HG03045 (cell line): ENCODE measurements at regions not wholly inside any gene's neighbourhood (a gene's known extent, or its start where the extent isn't known, plus 50 kb on each side); places are given as distances from the start of the nearest gene placed in this dataset.

ENCODE experiments used
- ATAC-seq: cut with Tn5 transposase; IDR thresholded peaks from one replicate; pipeline ENCODE4 v1.9.1; 2021; ENCODE audit warnings: mild to moderate bottlenecking, moderate library complexity; ENCODE audit not compliant: unreplicated experiment

DNA sequence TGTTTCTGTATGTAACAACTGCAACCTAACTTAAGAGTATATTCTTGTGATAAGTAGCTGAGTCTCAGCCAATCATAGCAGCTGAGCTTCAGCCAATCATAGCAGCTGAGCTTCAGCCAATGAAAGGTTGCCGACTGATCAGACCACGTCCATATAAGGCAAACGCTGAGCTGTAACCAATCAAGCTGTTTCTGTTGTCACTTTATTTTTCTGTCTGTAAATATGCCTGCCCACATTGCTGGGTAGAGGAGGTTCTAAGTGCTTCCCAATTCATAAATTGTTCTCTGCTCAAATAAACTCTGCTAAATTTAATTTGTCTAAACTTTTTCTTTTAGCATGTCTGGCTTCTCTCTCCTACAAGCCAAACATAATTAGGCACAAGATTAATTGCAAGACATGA is 231.5 kb upstream of the TCF4 start:
- no peak for ATAC-seq

GRCh38 chr18:55818284-55818683 is 230.3 kb upstream of the TCF4 start:
- ATAC-seq = no peak

GRCh38 chr18:55811925-55812324 is 223.9 kb upstream of the TCF4 start:
- ATAC-seq = no peak

DNA sequence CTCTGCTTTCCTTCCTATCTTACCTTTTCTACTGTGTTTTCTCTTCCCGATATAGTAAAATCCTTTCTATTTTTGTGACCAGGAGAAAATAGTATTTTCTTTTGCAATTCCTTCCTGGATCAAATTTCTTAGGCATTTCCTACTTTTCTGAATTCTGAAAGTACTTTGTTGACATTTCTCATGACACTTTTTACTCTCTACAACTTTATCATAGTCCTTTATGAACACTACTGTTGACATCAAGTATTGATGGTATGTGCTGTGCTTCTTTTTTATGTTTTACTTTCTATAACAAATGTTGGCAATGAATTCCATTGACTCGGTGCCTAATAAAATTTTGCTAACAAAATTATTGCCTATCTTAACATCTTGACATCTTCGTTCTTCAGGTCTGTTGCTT is 217.7 kb upstream of the TCF4 start:
- no peak for ATAC-seq

DNA sequence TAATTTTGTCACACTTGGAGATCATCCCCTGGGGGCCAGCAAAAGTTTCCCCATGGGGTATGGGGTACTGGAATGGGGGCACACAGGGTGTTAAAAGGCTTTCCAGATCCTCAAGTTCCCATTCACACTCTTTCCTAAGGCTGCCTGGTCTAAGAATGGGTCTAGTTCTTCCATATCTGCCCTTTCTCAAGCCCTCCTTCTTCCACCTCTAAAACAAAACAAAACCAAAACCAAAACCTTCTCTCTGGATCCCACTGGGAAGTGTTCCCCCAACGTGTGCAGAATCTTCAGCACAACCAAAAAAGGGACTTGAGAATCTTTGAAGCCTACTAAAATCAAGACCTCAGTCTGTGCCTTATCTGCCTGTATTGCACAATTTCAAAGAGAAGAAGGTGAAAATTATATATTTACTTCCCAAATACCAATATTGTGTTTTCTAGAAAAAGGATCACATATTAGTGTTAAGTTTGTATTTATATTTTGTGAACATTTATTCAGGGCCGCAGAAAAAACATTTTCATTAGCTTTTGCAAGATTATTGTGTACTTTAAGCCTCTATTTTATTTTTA is 207.2 kb upstream of the TCF4 start:
- ATAC-seq = no peak

DNA sequence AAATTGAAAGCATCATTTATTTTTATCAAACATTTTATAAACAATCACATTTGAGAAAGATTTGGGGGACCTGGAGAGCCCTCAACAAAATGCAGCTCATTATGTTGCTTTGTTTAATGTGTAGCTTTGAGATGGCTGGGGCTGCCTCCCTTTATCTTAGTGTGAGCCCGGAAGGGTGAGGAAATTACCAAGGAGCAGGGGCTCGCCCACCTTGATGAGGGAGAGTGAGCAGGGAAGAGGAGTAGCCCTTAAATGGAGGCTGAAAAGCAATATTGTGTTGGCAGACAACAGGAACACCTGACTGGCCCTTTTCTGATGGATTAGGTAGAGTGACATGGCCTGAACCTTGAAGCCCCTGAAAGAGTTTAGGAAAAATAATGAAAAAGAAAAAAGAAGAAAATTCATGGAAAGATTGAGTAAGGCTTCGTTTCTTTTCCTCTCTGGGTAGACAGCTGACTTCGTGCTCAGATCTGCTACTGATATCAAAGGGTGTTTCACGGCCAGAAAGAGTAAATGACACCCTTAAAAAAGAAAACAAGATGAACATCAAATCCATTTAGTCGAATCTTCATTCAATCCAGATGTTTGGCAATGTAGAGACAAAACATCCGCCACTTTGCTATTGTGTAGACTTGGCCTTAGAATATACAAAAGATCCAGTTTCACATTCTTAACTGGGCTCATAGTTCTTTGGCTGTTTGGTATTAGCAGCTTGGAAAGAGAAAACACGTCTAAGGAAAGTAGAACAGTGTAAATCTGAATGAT is 206.5 kb upstream of the TCF4 start:
- no peak for ATAC-seq

DNA sequence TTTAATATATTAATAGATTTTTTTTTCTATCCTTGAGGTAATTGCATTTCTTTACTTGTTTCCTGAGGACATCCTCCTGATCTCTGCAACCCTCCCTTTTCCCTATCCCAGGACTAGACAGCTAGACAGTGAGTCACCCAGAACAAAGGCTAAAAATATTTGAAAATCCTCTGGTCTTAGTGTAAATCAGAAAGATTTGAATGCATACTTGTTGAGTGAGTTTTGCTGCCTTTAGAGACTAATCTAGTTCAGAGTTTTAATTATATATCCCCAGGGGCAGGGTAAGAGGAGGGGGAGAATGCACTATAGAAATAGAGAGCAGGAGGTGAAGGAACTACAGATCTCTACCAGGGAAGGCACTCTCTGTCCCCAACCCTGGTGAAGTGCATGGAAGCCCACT is 202.3 kb upstream of the TCF4 start:
- ATAC-seq = no peak

DNA sequence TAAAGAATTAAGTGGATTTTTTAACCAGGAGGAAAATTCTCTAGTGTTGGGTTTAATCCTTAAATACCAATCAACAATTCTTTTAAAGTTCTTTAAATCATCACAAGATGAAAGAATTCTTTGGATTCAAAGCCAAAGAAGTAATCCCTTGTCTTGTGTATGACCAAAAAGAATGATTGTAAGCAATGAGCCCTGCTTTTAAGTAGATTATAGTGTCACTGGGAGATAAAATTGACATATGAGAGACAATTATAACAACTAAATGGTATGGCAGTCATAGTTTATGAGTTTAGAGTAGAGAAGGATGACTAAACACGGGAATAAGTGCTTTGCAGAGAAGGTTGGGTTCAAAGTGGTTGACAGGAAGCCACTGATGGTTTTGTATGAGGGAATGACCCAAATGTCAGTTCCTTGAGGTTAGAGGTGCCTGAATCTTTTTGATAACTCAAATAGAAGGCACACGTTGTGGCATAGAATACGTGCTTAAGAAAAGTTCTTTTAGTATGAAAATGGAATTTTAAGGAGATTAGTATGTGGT is 199.6 kb upstream of the TCF4 start:
- ATAC-seq = no peak

DNA sequence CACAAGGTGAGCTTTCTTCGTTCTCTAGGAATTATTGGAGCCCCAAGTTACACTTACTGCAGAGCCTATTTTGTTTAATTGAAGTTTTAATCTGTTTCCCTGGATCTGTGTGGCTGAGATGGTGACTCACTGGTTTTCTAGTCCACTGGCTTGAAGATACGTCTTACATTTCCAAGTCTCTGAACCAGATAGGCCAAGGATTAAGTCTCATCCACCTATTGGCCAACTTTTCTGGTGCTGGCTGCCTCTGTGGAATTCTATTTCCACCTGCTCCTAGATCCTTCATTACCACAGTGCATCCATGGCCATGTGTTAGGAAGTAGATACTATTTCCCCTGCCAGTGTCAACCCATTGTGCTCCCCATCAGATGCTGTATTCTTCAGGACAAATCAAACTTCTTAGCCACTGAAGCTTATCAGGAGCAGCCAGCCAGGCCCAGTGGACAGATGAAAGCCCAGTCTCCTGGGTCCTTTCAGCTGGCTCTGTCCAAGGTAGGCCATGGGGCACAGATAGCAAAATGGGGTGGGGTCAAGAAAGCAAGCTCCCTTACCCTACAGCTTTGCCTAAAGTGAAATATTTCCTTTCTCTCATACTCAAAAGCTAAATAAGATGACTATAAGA is 198.8 kb upstream of the TCF4 start:
- ATAC-seq = no peak

DNA sequence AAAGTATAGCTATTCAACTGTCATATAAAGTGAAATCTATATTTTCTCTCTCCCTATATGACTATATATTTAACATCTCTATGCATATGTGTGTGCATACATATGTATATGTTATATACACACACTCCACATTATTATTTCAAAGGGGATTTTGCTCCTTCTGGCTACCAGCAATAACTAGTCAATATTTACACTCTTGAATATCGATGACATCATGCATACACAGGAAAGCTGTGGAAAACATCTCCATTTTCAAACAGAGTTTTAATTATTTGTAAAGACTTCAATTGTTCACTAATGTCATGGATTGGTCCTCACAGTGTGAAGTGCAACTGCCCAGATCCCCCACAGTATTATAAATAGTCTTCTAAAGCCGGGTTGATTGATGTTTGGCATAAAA is 195.9 kb upstream of the TCF4 start:
- ATAC-seq = no peak

- ATAC-seq = no peak
These were observed 193.5 kb upstream of the TCF4 start for GRCh38 chr18:55781481-55781957.

GRCh38 chr18:55780586-55781071 is 192.6 kb upstream of the TCF4 start:
- no peak for ATAC-seq

DNA sequence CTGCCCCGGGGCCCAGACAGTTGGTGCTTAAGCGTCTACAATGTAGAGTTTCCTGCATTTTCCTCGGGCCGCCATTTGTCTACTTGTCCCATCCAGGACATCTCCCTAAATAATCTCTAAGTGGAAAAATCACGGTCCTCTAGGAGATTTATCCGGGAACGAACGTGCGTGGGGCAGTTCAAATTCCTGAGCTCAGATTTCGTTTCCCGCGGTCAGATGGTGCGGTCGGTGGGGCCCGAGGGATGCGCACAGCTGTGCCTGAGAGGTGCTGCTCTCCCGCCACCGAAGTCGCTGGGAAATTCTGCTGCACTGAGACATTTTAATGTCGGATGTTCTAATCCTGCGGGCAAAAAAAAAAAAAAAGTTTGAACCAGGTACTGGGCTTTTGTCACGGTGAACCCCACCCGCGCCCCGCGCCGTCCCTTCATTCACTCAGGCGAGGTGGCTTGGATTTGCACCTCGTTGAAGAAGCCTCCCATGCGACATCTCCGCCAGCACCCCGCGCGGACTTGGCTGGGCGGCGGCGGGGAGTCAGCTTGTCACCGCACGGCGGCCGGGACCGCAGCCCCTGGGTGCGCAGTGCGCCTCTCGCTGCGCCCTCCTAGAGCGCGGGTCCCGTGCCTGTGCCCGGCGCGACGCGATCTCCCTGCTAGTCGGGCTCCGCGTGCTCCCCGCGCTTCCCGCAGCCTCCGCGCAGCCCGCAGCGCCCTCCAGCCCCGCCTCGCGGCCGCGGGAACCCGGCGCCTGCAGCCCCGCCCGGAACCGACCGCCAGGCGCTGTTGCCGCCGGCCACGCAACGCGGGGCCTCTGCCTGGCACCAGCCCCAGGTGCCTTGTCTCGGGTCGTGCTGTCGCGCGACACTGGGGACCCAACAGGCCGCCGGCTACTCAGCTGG is 191.9 kb upstream of the TCF4 start:
- no peak for ATAC-seq

- ATAC-seq = no peak
These were observed 191.0 kb upstream of the TCF4 start for GRCh38 chr18:55778788-55779690.

- ATAC-seq = no peak
These were observed 189.8 kb upstream of the TCF4 start for GRCh38 chr18:55777666-55778304.

DNA sequence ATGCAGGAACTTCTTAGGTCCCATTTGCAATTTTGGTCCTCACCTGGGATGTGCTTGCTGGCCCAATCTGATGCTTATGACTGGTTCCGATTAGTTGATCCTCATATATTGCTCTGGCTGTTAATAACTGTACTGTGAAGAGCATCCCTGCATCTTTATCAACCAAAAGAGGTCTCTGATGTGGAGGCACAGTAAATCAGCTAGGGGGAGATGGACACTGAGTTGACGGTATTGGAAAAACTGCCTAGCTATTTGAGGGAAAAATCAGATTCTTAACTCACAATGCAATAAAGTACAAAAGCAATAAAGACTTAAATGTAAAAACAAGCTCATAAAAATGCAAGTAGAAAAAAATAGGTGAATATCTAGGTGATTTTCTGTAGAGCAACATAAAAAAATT is 188.0 kb upstream of the TCF4 start:
- no peak for ATAC-seq

DNA sequence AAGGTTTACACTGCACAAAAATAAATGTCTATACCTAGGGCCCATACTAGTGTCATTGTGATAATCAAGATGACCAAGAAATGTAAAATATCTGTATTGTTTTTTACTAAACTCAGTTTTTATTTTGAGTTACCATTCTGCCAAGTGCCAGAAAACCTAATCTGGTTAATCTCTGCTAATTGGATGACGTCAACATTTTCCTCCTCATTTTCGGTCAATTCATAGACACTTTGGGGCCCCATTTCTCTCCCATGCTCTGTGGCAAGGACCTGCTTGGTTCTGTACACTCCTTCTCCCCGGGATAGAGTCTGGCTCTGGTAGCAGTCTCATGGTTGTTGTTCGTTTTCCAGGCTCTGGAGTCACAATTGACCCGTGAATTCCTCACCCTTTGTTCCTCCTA is 186.5 kb upstream of the TCF4 start:
- no peak for ATAC-seq

- ATAC-seq = no peak
These were observed 180.3 kb upstream of the TCF4 start for GRCh38 chr18:55768255-55768654.

- no peak for ATAC-seq
These were observed 176.4 kb upstream of the TCF4 start for GRCh38 chr18:55764386-55764785.
